Activated CD4-positive, alpha-beta T cell treated with anti-CD3 and anti-CD28 coated beads, Interleukin-10, Interleukin-2, amounts not matched to agents 100 ng/mL and 50 ng/mL, durations not matched to agents 16 hours and 8 hours (primary cell): ENCODE measurements at regions not wholly inside any gene's neighbourhood (a gene's known extent, or its start where the extent isn't known, plus 50 kb on each side); places are given as distances from the start of the nearest gene placed in this dataset.
"Not testable (repeated sequence)": the region's sequence is repeated elsewhere in the genome, so short reads cannot be mapped to it uniquely, and the experiment has no call there.

Experiments
- DNase-seq: peaks from one replicate; pipeline ENCODE4 v3.0.0-alpha.2; 2020

- DNase-seq, result peak; percentile 52
Measured at GRCh38 chr13:33676045-33676989, 141.6 kb upstream of the RFC3 start.

GRCh38 chr13:33677215-33677614, 140.7 kb upstream of the RFC3 start:
- DNase-seq, result no peak

- DNase-seq, result no peak
Measured at GRCh38 chr13:33678084-33678483, 139.9 kb upstream of the RFC3 start.

GRCh38 chr13:33678906-33679657, 138.9 kb upstream of the RFC3 start:
- DNase-seq, result peak; percentile 95

- DNase-seq, result no peak
Measured at GRCh38 chr13:33679658-33680012, 138.3 kb upstream of the RFC3 start.

GRCh38 chr13:33682020-33682564, 135.9 kb upstream of the RFC3 start:
- DNase-seq, result no peak

GRCh38 chr13:33682646-33683045, 135.3 kb upstream of the RFC3 start:
- not testable (repeated sequence) for DNase-seq

- DNase-seq, result no peak
Measured at GRCh38 chr13:33683376-33683775, 134.6 kb upstream of the RFC3 start.

GRCh38 chr13:33684874-33685273, 133.1 kb upstream of the RFC3 start:
- no peak for DNase-seq

GRCh38 chr13:33686772-33687480, 131.0 kb upstream of the RFC3 start:
- DNase-seq, result no peak

GRCh38 chr13:33690354-33690753, 127.6 kb upstream of the RFC3 start:
- no peak for DNase-seq

GRCh38 chr13:33691980-33692379, 126.0 kb upstream of the RFC3 start:
- DNase-seq, result no peak

- DNase-seq, result no peak
Measured at GRCh38 chr13:33692531-33692930, 125.4 kb upstream of the RFC3 start.

- DNase-seq, result no peak
Measured at GRCh38 chr13:33694546-33694945, 123.4 kb upstream of the RFC3 start.

GRCh38 chr13:33696530-33696929, 121.4 kb upstream of the RFC3 start:
- peak; percentile 22 for DNase-seq

- no peak for DNase-seq
Measured at GRCh38 chr13:33697926-33698325, 120.0 kb upstream of the RFC3 start.

- DNase-seq, result no peak
Measured at GRCh38 chr13:33707449-33707848, 110.5 kb upstream of the RFC3 start.

- DNase-seq, result no peak
Measured at GRCh38 chr13:33710924-33711323, 107.0 kb upstream of the RFC3 start.

GRCh38 chr13:33711436-33711835, 106.5 kb upstream of the RFC3 start:
- DNase-seq, result no peak

- DNase-seq, result no peak
Measured at GRCh38 chr13:33717775-33718174, 100.2 kb upstream of the RFC3 start.

- no peak for DNase-seq
Measured at GRCh38 chr13:33721724-33722123, 96.2 kb upstream of the RFC3 start.

GRCh38 chr13:33722216-33722915, 95.6 kb upstream of the RFC3 start:
- peak; percentile 2 for DNase-seq

GRCh38 chr13:33723365-33723764, 94.6 kb upstream of the RFC3 start:
- no peak for DNase-seq
